ENCODE measurements at regions not wholly inside any gene's neighbourhood (a gene's known extent, or its start where the extent isn't known, plus 50 kb on each side); places are given as distances from the start of the nearest gene placed in this dataset.

- no peak for DNase-seq (ENCODE audit: low read depth in 2 of 2)
These were observed 119.4 kb downstream of the MRPS6 start for GRCh38 chr21:34192646-34193285.

GRCh38 chr21:34195335-34195734, 122.0 kb downstream of the MRPS6 start:
- no peak for DNase-seq (ENCODE audit: low read depth in 2 of 2)

- no peak for DNase-seq (ENCODE audit: low read depth in 2 of 2)
These were observed 123.6 kb downstream of the MRPS6 start for GRCh38 chr21:34196996-34197395.

GRCh38 chr21:34197561-34197960, 124.2 kb downstream of the MRPS6 start:
- no peak for DNase-seq (ENCODE audit: low read depth in 2 of 2)

- DNase-seq (ENCODE audit: low read depth in 2 of 2): no peak
These were observed 125.1 kb downstream of the MRPS6 start for GRCh38 chr21:34198231-34199120.

GRCh38 chr21:34199121-34199910, 125.9 kb downstream of the MRPS6 start:
- peak in 1 of 2 donors; percentile 62 for DNase-seq (ENCODE audit: low read depth in 2 of 2)

GRCh38 chr21:34200288-34200905, 127.0 kb downstream of the MRPS6 start:
- peak in 1 of 2 donors; percentile 98 for DNase-seq (ENCODE audit: low read depth in 2 of 2)

- no peak for DNase-seq (ENCODE audit: low read depth in 2 of 2)
These were observed 127.6 kb downstream of the MRPS6 start for GRCh38 chr21:34201001-34201400.

- DNase-seq (ENCODE audit: low read depth in 2 of 2): no peak
These were observed 128.1 kb downstream of the MRPS6 start for GRCh38 chr21:34201481-34201858.

GRCh38 chr21:34202553-34203372, 129.4 kb downstream of the MRPS6 start:
- no peak for DNase-seq (ENCODE audit: low read depth in 2 of 2)

- no peak for DNase-seq (ENCODE audit: low read depth in 2 of 2)
These were observed 130.6 kb downstream of the MRPS6 start for GRCh38 chr21:34203851-34204420.

GRCh38 chr21:34204481-34205439, 131.4 kb downstream of the MRPS6 start:
- no peak for DNase-seq (ENCODE audit: low read depth in 2 of 2)

- DNase-seq (ENCODE audit: low read depth in 2 of 2): no peak
These were observed 132.6 kb downstream of the MRPS6 start for GRCh38 chr21:34205811-34206571.

- DNase-seq (ENCODE audit: low read depth in 2 of 2): no peak
These were observed 140.6 kb downstream of the MRPS6 start for GRCh38 chr21:34213959-34214358.

- DNase-seq (ENCODE audit: low read depth in 2 of 2): no peak
These were observed 142.1 kb downstream of the MRPS6 start for GRCh38 chr21:34215501-34215900.

GRCh38 chr21:34215911-34216717, 142.7 kb downstream of the MRPS6 start:
- DNase-seq (ENCODE audit: low read depth in 2 of 2): no peak

- DNase-seq (ENCODE audit: low read depth in 2 of 2): no peak
These were observed 143.3 kb downstream of the MRPS6 start for GRCh38 chr21:34216718-34217032.

- no peak for DNase-seq (ENCODE audit: low read depth in 2 of 2)
These were observed 143.9 kb downstream of the MRPS6 start for GRCh38 chr21:34217263-34217662.
